BLaER1 treated with 17β-estradiol and CSF1 and Interleukin-3, amounts not matched to agents 10 nM and 100 nM (cell line): ENCODE measurements at regions not wholly inside any gene's neighbourhood (a gene's known extent, or its start where the extent isn't known, plus 50 kb on each side); places are given as distances from the start of the nearest gene placed in this dataset.

Experiments used
- H3K27ac ChIP-seq, 11 experiments: shearing (Covaris generic); formaldehyde crosslinking; 2 replicates each; pipeline ENCODE4 v1.8.1; 2022
- H3K27me3 ChIP-seq, 11 experiments: shearing (Covaris generic); formaldehyde crosslinking; 2 replicates each; pipeline ENCODE4 v1.8.1; 2022
- H3K36me3 ChIP-seq, 11 experiments: shearing (Covaris generic); formaldehyde crosslinking; 2 replicates each; pipeline ENCODE4 v1.8.1; 2022
- H3K4me1 ChIP-seq, 10 experiments: shearing (Covaris generic); formaldehyde crosslinking; 2 replicates each; pipeline ENCODE4 v1.8.1; 2022
- H3K4me2 ChIP-seq, 11 experiments: shearing (Covaris generic); formaldehyde crosslinking; 2 replicates each; pipeline ENCODE4 v1.8.1; 2022
- H3K4me3 ChIP-seq, 10 experiments: shearing (Covaris generic); formaldehyde crosslinking; 2 replicates each; pipeline ENCODE4 v1.8.1; 2022
- H3K9ac ChIP-seq, 11 experiments: shearing (Covaris generic); formaldehyde crosslinking; 2 replicates each; pipeline ENCODE4 v1.8.1; 2022
- H3K9me3 ChIP-seq, 11 experiments: shearing (Covaris generic); formaldehyde crosslinking; replicated peaks in 1 of 11; 2 replicates each; pipeline ENCODE4 v1.8.1; 2022
- H4K20me1 ChIP-seq, 11 experiments: shearing (Covaris generic); formaldehyde crosslinking; 2 replicates each; pipeline ENCODE4 v1.8.1; 2022
- Cebpa-rat ChIP-seq, 11 experiments: shearing (Covaris generic); IDR thresholded peaks; 2 replicates each; pipeline ENCODE4 v1.8.1; 2022

DNA sequence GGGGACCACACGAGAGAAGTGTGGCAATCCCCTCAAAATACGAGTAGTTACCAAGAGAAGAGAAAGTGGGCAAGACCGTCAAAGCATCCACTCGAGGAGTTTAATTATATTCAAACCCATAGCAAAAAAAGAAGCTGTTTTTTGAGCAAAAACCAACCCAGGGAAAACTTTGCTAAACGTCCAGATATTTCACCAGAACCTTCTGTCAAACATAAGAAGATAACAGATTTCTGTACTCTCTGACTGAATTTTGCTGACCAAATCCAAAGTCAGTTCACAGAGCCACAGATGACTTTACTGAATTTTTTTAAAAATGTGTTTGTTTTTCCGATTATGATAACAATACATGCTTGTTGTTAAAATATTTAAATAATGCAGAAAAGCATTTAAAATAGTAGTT, 145.6 kb upstream of the PTPN1 start:
- no peaks in the 10 kb centered on the region for H3K36me3 ChIP-seq
- no peak overlapping the region for H3K9ac ChIP-seq
- TF ChIP-seq Cebpa-rat (IDR thresholded peaks at IDR 0.05), result no peak
- H4K20me1 ChIP-seq, result no peaks in the 10 kb centered on the region
- H3K9me3 ChIP-seq, result peaks cover 0 to 5% (median 0%) of the 10 kb centered on the region in 11 experiments; a peak in 1 of 22 replicates
- peak overlapping the region in 3 of 11 experiments; percentile 84 to 87 (median 85); a peak in 5 of 22 replicates for H3K27ac ChIP-seq
- H3K4me3 ChIP-seq, result no peak overlapping the region
- peaks cover 56 to 90% (median 82%) of the 10 kb centered on the region in 10 experiments for H3K4me1 ChIP-seq
- H3K4me2 ChIP-seq, result peak overlapping the region; percentile 32 to 83 (median 75); a peak in 18 of 22 replicates
- H3K27me3 ChIP-seq, result no peaks in the 10 kb centered on the region

DNA sequence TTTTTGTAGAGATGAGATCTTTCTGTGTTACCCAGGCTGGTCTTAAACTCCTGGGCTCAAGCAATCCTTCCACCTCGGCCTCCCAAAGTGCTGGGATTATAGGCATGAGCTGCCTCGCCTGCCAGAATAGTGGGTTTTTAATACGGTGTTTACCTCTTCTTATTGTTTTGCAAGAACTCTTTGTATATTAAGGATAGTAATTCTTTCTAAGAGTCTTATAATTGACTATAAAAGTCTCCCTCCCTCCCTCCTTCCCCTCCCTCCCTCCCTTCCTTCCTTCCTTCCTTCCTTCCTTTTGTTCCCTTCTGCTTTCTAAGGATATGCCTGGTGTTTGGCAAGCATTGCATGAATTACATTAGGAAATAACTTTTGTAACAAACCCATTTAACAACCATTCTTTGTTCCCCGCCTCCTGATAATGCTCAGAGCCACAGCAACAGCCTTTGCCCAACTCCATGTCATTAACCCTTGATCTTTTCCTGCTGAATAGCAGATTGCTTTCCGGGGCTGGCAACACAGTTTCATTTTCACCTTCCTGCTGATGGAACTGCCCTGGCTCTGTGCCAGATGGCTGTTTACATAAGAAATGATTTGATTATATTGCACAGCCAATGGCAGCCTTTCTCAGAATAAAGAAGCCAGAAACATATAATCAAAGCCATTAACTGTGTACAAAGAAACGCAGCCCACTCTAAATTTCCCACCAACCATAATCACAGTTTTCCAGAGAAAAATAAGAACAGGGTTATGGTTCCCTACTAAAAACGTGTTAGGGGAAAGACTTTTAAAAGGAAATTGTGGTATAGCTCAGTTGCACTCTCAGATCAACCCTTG, 143.7 kb upstream of the PTPN1 start:
- TF ChIP-seq Cebpa-rat (IDR thresholded peaks at IDR 0.05), result peak in 6 of 11 experiments; percentile 60 to 99 (median 90); a peak in 11 of 22 replicates
- Histone ChIP-seq H3K36me3 (no peaks in the 10 kb centered on the region), H3K4me3 (peak overlapping the region in 1 of 10 experiments; percentile 12; a peak in 2 of 20 replicates), H4K20me1 (no peaks in the 10 kb centered on the region), H3K4me2 (peak overlapping the region; percentile 63 to 84 (median 77)), H3K27ac (peak overlapping the region in 9 of 11 experiments; percentile 43 to 87 (median 74); a peak in 18 of 22 replicates), H3K9me3 (peaks cover 0 to 5% (median 0%) of the 10 kb centered on the region in 11 experiments; a peak in 1 of 22 replicates), H3K4me1 (peaks cover 42 to 83% (median 79%) of the 10 kb centered on the region in 10 experiments), H3K9ac (peak overlapping the region in 9 of 11 experiments; percentile 29 to 72 (median 53); a peak in 13 of 22 replicates), H3K27me3 (no peaks in the 10 kb centered on the region)

DNA sequence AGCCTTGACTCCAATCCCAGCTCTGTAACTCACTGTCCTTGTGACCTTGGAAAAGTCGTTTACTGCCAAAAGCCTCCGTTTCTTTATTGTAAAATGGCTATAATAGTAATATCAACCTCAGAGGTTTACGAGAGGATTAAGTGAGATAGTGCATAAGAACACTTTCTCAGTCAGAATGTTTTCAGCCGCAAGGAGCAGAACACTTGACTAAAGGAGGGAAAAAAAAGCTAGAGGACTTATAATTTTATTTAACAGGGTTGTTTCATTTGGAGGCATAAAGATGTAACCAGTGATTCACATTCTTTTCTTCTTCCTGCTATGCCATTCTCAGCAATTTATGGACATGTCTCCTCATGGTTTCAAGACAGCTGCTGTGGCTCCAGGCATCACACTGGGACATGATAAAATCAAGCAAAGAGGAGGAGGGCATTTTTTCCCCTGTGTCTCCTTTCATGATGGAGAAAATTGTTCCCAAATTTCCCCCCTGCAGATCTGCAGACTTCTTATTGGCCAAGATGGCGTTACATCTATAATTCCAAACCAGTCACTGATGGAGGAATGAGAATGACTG, 143.0 kb upstream of the PTPN1 start:
- H3K27ac ChIP-seq, result peak overlapping the region in 9 of 11 experiments; percentile 43 to 82 (median 74); a peak in 18 of 22 replicates
- peaks cover 40 to 89% (median 80%) of the 10 kb centered on the region in 10 experiments for H3K4me1 ChIP-seq
- no peak overlapping the region; a peak in 1 of 20 replicates for H3K4me3 ChIP-seq
- H3K9me3 ChIP-seq, result peaks cover 0 to 5% (median 0%) of the 10 kb centered on the region in 11 experiments; a peak in 1 of 22 replicates
- no peak for TF ChIP-seq Cebpa-rat (IDR thresholded peaks at IDR 0.05)
- peak overlapping the region in 9 of 11 experiments; percentile 15 to 64 (median 42); a peak in 12 of 22 replicates for H3K9ac ChIP-seq
- no peaks in the 10 kb centered on the region for H3K27me3 ChIP-seq
- no peaks in the 10 kb centered on the region for H3K36me3 ChIP-seq
- no peaks in the 10 kb centered on the region for H4K20me1 ChIP-seq
- peak overlapping the region; percentile 63 to 84 (median 77); a peak in 21 of 22 replicates for H3K4me2 ChIP-seq

DNA sequence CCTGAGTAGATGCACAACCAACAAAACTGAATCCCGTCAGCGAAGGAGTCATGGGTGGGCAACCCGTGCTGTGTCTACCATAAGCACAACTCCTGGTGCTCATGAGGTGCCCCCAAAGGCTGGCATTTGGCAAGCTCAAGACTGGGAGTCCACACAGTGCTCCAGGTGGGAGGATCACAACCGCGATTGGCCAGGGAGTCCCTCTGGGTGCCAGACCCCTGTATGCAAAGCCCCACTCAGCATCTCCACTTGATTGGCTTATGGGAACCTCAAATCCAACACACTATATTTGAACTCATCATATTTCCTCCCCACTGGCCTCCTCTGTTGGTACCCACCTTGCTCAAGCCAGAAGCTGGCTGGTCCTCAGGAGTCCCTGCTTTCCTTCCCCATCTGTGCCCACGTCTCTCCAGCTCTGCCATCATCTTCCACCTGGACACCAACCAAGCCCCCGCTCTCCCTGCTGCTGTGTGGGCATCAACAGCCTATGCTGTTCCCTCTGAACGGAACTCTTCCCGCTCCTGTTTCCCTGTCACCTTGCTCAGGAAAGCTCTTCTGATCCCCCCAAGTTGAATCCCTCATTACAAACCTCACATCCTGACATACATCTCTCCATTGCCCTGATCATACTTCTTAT, 142.3 kb upstream of the PTPN1 start:
- H3K4me1 ChIP-seq, result peaks cover 40 to 93% (median 79%) of the 10 kb centered on the region in 10 experiments
- H3K27ac ChIP-seq, result peak overlapping the region in 8 of 11 experiments; percentile 65 to 82 (median 75); a peak in 14 of 22 replicates
- peak overlapping the region in 9 of 11 experiments; percentile 67 to 84 (median 77); a peak in 13 of 22 replicates for H3K4me2 ChIP-seq
- no peak overlapping the region for H3K4me3 ChIP-seq
- no peak for TF ChIP-seq Cebpa-rat (IDR thresholded peaks at IDR 0.05)
- peaks cover 0 to 5% (median 0%) of the 10 kb centered on the region in 11 experiments; a peak in 1 of 22 replicates for H3K9me3 ChIP-seq
- no peaks in the 10 kb centered on the region for H3K27me3 ChIP-seq
- no peaks in the 10 kb centered on the region for H4K20me1 ChIP-seq
- no peak overlapping the region; a peak in 3 of 22 replicates for H3K9ac ChIP-seq
- H3K36me3 ChIP-seq, result no peaks in the 10 kb centered on the region

DNA sequence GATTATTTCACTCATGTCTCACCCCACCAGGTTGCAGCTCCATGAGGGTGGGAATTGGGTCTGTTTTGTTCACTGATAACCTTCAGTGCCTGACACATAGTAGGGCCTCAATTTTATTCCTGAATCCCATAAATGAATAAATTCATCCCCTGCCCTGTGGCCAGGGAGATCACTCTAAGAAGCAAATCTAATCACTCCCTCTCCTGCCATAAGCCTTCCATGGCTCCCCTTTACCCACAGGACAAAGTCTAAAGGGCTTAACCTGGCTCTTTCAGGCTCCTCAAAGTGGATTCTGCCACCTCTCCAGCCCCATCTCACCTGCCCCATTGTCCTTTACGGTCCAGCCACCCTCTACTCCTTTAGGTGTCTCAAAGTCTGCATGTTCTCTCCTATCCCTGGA, 141.8 kb upstream of the PTPN1 start:
- Histone ChIP-seq H3K36me3 (no peaks in the 10 kb centered on the region), H3K4me1 (peaks cover 38 to 88% (median 75%) of the 10 kb centered on the region in 10 experiments), H4K20me1 (no peaks in the 10 kb centered on the region), H3K9me3 (peaks cover 0 to 5% (median 0%) of the 10 kb centered on the region in 11 experiments; a peak in 1 of 22 replicates), H3K4me3 (no peak overlapping the region), H3K27ac (peak overlapping the region in 4 of 11 experiments; percentile 76 to 82 (median 78); a peak in 8 of 22 replicates), H3K9ac (no peak overlapping the region), H3K4me2 (peak overlapping the region in 9 of 11 experiments; percentile 44 to 84 (median 77); a peak in 12 of 22 replicates), H3K27me3 (no peaks in the 10 kb centered on the region)
- no peak for TF ChIP-seq Cebpa-rat (IDR thresholded peaks at IDR 0.05)

DNA sequence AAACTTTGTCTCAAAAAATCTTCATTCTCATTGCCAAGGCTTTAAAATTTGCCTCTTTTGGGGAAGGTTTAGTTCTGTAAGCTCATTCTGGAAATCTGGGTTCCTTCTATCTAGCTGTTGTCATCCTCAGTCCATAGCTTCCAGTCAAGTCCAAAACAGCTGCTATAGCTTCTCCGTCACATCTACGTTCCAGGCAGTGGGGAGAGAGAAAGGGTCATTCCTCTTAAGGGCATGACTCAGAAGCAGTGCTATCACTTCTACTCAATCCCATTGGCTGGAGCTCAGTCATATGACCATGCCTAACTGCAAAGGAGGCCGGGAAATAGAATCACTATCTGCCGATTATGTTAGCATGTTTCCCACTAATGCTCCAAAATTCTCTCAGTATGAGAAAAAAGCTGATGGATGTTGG, 141.4 kb upstream of the PTPN1 start:
- H3K9me3 ChIP-seq, result peaks cover 0 to 5% (median 0%) of the 10 kb centered on the region in 11 experiments; a peak in 1 of 22 replicates
- peak overlapping the region in 10 of 11 experiments; percentile 20 to 84 (median 74); a peak in 15 of 22 replicates for H3K4me2 ChIP-seq
- no peaks in the 10 kb centered on the region for H3K27me3 ChIP-seq
- peak overlapping the region in 4 of 11 experiments; percentile 76 to 82 (median 78); a peak in 6 of 22 replicates for H3K27ac ChIP-seq
- H4K20me1 ChIP-seq, result no peaks in the 10 kb centered on the region
- H3K36me3 ChIP-seq, result no peaks in the 10 kb centered on the region
- H3K9ac ChIP-seq, result no peak overlapping the region; a peak in 1 of 22 replicates
- H3K4me1 ChIP-seq, result peaks cover 34 to 84% (median 71%) of the 10 kb centered on the region in 10 experiments
- H3K4me3 ChIP-seq, result no peak overlapping the region
- TF ChIP-seq Cebpa-rat (IDR thresholded peaks at IDR 0.05), result no peak

DNA sequence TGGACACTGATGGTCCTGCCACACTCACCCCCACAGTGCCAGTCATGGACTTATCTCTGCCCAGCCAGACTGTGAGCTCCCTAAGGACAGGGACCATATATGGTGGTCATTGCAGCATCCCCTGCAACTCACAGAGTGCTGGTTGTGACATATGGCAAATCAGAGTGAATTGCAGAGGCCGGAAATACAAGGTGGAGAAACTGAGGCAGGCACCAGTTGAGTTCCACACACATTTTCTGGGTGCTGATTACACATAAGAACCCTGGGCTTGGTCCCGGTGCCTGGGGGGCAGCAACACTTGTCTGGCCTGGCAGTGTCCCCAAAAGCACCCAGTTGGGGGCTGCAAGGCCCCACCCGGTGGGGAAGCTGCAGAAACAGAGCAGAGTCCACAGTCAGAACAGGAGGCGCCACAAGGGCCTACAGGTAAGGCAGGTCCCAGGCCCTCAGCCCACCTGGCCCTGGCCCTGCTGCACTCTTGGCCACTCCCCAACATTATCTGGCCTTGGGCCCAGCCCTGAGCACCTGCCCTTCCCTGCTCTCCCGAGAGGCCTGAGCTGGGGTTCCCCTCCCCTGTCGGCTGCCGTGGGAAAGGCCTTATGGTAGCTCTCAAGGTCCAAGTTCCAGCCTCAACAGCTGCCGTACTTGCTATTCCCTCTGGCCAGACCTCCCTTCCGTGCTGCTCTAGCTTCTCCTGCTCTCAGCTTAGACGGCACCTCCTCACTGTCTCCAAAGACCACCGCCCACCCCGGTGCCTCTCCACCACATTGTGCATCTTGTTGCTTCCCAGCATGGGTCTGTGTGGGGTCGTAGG, 140.8 kb upstream of the PTPN1 start:
- H3K36me3 ChIP-seq, result no peaks in the 10 kb centered on the region
- H3K27ac ChIP-seq, result peak overlapping the region in 5 of 11 experiments; percentile 13 to 82 (median 77); a peak in 6 of 22 replicates
- no peak for TF ChIP-seq Cebpa-rat (IDR thresholded peaks at IDR 0.05)
- peak overlapping the region in 10 of 11 experiments; percentile 20 to 84 (median 72); a peak in 19 of 22 replicates for H3K4me2 ChIP-seq
- no peak overlapping the region for H3K4me3 ChIP-seq
- peaks cover 0 to 5% (median 0%) of the 10 kb centered on the region in 11 experiments; a peak in 1 of 22 replicates for H3K9me3 ChIP-seq
- no peaks in the 10 kb centered on the region for H3K27me3 ChIP-seq
- peak overlapping the region in 4 of 11 experiments; percentile 1 to 52 (median 32); a peak in 3 of 22 replicates for H3K9ac ChIP-seq
- H3K4me1 ChIP-seq, result peaks cover 28 to 78% (median 65%) of the 10 kb centered on the region in 10 experiments
- H4K20me1 ChIP-seq, result no peaks in the 10 kb centered on the region
